PC-3 (cell line): ENCODE measurements at regions not wholly inside any gene's neighbourhood (a gene's known extent, or its start where the extent isn't known, plus 50 kb on each side); places are given as distances from the start of the nearest gene placed in this dataset.

Experiments used
- EZH2phosphoT487 ChIP-seq: fragments of 300-600 bp; sonication (generic); IDR thresholded peaks from 2 replicates; pipeline ENCODE4 v1.6.1; 2018; ENCODE audit warnings: mild to moderate bottlenecking, antibody characterized with exemption, low read length, borderline replicate concordance
- TF ChIP-seq, protein P1 (sequence below): fragments of 300-600 bp; sonication (generic); conservative IDR thresholded peaks from 2 replicates; pipeline ENCODE4 v1.5.1; 2017; ENCODE audit warnings: antibody characterized with exemption, low read depth, mild to moderate bottlenecking, low read length

DNA sequence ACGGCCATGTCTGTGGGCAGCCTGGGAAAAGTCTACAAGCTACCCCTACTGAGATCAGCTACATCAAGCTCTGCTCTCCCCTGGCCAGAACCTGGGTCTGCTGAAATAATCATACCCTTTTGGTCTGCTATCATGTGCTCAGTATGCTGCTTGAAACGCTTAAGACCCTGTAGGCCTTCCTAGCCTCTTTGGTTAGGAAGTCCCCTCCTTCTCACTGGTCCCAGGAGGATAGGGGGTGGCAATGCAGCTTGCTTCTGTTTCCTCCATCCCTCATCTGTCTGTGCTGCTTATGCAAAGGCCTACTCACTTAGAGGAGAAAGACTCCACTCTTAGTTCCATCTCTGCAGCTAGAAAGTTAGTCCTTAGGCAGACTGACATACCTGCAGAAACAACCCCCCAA lies 118.2 kb upstream of the RASGRP1 start:
- TF ChIP-seq, protein P1, sequence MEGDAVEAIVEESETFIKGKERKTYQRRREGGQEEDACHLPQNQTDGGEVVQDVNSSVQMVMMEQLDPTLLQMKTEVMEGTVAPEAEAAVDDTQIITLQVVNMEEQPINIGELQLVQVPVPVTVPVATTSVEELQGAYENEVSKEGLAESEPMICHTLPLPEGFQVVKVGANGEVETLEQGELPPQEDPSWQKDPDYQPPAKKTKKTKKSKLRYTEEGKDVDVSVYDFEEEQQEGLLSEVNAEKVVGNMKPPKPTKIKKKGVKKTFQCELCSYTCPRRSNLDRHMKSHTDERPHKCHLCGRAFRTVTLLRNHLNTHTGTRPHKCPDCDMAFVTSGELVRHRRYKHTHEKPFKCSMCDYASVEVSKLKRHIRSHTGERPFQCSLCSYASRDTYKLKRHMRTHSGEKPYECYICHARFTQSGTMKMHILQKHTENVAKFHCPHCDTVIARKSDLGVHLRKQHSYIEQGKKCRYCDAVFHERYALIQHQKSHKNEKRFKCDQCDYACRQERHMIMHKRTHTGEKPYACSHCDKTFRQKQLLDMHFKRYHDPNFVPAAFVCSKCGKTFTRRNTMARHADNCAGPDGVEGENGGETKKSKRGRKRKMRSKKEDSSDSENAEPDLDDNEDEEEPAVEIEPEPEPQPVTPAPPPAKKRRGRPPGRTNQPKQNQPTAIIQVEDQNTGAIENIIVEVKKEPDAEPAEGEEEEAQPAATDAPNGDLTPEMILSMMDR: no peak
- TF ChIP-seq EZH2phosphoT487: no peak
